ENCODE measurements at regions not wholly inside any gene's neighbourhood (a gene's known extent, or its start where the extent isn't known, plus 50 kb on each side); places are given as distances from the start of the nearest gene placed in this dataset.

DNA sequence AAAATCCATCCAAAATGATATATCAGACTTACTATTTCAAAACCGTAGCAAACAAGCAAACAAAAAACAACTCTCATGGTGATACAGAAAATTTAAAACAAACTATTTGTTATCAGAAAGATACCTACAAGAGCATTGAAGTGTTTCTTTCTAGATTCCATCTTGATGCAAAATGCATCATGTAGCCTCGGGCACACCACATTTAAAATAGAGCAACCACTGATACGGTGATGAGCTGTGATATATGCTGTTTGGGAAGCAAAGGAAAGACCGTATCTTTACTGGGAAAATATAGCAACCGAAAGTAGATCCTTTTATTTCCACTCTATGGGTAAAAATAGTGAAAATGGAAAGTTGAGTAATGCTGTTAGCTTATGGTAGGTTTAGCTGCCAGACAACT lies 892.0 kb downstream of the GATA3 start:
- no peak for TF ChIP-seq POU6F1 (CRISPR knock-in tag; IDR thresholded peaks at IDR 0.05; ENCODE audit: borderline replicate concordance, low read depth)
- TF ChIP-seq ZC3H10 (CRISPR knock-in tag; IDR thresholded peaks at IDR 0.05) = no peak
- no peak for TF ChIP-seq RARB (CRISPR knock-in tag; IDR thresholded peaks at IDR 0.05)
- TF ChIP-seq TSHZ2 (CRISPR knock-in tag; IDR thresholded peaks at IDR 0.05) = no peak
- no peak for TF ChIP-seq ISL1 (CRISPR knock-in tag; IDR thresholded peaks at IDR 0.05)
- no peak for TF ChIP-seq ZNF565 (CRISPR knock-in tag; conservative IDR thresholded peaks at IDR 0.05; ENCODE audit: low read depth)
- TF ChIP-seq BACH2 (CRISPR knock-in tag; IDR thresholded peaks at IDR 0.05; ENCODE audit: borderline replicate concordance) = no peak
- no peak for TF ChIP-seq GLIS3 (CRISPR knock-in tag; IDR thresholded peaks at IDR 0.05)
- TF ChIP-seq, protein P1, sequence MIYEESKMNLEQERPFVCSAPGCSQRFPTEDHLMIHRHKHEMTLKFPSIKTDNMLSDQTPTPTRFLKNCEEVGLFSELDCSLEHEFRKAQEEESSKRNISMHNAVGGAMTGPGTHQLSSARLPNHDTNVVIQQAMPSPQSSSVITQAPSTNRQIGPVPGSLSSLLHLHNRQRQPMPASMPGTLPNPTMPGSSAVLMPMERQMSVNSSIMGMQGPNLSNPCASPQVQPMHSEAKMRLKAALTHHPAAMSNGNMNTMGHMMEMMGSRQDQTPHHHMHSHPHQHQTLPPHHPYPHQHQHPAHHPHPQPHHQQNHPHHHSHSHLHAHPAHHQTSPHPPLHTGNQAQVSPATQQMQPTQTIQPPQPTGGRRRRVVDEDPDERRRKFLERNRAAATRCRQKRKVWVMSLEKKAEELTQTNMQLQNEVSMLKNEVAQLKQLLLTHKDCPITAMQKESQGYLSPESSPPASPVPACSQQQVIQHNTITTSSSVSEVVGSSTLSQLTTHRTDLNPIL (CRISPR knock-in tag; IDR thresholded peaks at IDR 0.05; ENCODE audit: low read depth) = no peak
- TF ChIP-seq PPARA (CRISPR knock-in tag; IDR thresholded peaks at IDR 0.05; ENCODE audit: borderline replicate concordance) = no peak
- TF ChIP-seq PATZ1 (CRISPR knock-in tag; IDR thresholded peaks at IDR 0.05; ENCODE audit: borderline replicate concordance) = no peak
- TF ChIP-seq TOX (CRISPR knock-in tag; IDR thresholded peaks at IDR 0.05; ENCODE audit: borderline replicate concordance) = no peak
- no peak for TF ChIP-seq OSR1 (CRISPR knock-in tag; IDR thresholded peaks at IDR 0.05)
- TF ChIP-seq ARNTL (CRISPR knock-in tag; IDR thresholded peaks at IDR 0.05; ENCODE audit: borderline replicate concordance, low read depth) = no peak
- no peak for TF ChIP-seq TCF4 (CRISPR knock-in tag; IDR thresholded peaks at IDR 0.05; ENCODE audit: borderline replicate concordance)
- TF ChIP-seq ZFP3 (CRISPR knock-in tag; IDR thresholded peaks at IDR 0.05) = no peak
- no peak for TF ChIP-seq CSRNP3 (CRISPR knock-in tag; IDR thresholded peaks at IDR 0.05)
- TF ChIP-seq ESRRG (CRISPR knock-in tag; IDR thresholded peaks at IDR 0.05) = no peak
- TF ChIP-seq ZFP30 (CRISPR knock-in tag; IDR thresholded peaks at IDR 0.05) = no peak

GRCh38 chr10:8950978-8951377 lies 896.5 kb downstream of the GATA3 start:
- TF ChIP-seq PPARA (CRISPR knock-in tag; IDR thresholded peaks at IDR 0.05; ENCODE audit: borderline replicate concordance) (no peak), ESRRG (CRISPR knock-in tag; IDR thresholded peaks at IDR 0.05) (no peak), ZNF70 (CRISPR knock-in tag; IDR thresholded peaks at IDR 0.05) (no peak), CSDC2 (CRISPR knock-in tag; IDR thresholded peaks at IDR 0.05) (no peak), TOX (CRISPR knock-in tag; IDR thresholded peaks at IDR 0.05; ENCODE audit: borderline replicate concordance) (no peak), ZNF8 (CRISPR knock-in tag; IDR thresholded peaks at IDR 0.05) (no peak), PATZ1 (CRISPR knock-in tag; IDR thresholded peaks at IDR 0.05; ENCODE audit: borderline replicate concordance) (no peak), OSR1 (CRISPR knock-in tag; IDR thresholded peaks at IDR 0.05) (no peak), ZC3H10 (CRISPR knock-in tag; IDR thresholded peaks at IDR 0.05) (no peak), POU6F1 (CRISPR knock-in tag; IDR thresholded peaks at IDR 0.05; ENCODE audit: borderline replicate concordance, low read depth) (no peak), TCF4 (CRISPR knock-in tag; IDR thresholded peaks at IDR 0.05; ENCODE audit: borderline replicate concordance) (no peak), TSHZ2 (CRISPR knock-in tag; IDR thresholded peaks at IDR 0.05) (no peak)
- TF ChIP-seq, protein P1 (CRISPR knock-in tag; IDR thresholded peaks at IDR 0.05; ENCODE audit: low read depth) = no peak

More for the DNA sequence above, 892.0 kb downstream of the GATA3 start:
- ATAC-seq = no peak

More at GRCh38 chr10:8950978-8951377, 896.5 kb downstream of the GATA3 start:
- no peak for ATAC-seq
